ENCODE measurements at regions not wholly inside any gene's neighbourhood (a gene's known extent, or its start where the extent isn't known, plus 50 kb on each side); places are given as distances from the start of the nearest gene placed in this dataset.

DNA sequence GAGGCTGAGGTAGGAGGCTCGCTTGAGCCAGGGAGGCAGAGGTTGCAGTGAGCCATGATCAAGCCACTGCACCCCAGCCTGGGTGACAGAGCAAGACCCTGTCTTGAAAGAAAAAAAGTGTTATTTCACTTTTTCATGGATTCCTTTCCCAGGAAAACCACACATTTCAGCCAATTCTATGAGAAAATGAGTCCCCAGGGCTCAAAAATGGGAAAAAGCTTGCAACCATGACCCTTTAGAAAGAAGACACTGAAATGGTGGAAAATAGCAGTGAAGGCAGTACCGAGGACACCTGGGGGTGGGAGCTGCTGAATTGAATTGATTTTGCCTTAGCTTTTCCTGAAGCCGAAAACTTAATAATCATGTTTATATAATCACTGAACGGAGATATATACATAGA is 284.2 kb upstream of the HDAC4 start:
- H3K4me3 ChIP-seq (ENCODE audit: low read length): no peak overlapping the region
- no peak for DNase-seq (ENCODE audit: low read depth)
- no peak for TF ChIP-seq CTCF (conservative IDR thresholded peaks at IDR 0.05; ENCODE audit: low read length)

DNA sequence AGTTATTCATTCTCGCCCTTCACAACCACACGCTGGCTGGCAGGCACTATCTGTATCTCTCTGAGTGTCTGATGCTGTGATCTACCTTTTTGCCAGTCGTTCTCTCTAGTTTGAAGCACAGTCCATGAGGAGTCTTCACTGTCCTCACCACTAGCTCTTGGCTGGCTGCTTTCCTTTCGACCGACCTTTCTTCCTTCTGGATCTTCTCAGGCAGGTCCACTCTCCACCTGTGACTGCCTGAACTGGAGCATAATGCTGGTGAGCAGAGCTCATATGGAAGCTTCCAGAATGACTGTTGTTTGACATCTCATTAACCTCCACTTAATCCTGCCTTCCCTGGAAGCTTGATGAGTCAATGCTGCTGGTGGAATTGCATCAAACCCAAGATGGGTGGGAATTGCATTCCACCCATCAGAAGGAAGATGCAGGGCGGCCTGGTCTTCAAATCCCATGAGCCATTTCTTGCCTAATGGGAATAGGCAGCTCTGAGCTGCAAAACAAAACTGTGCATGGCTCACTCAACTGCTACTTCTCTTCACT is 283.5 kb upstream of the HDAC4 start:
- no peak for DNase-seq (ENCODE audit: low read depth)
- TF ChIP-seq CTCF (conservative IDR thresholded peaks at IDR 0.05; ENCODE audit: low read length): no peak
- H3K4me3 ChIP-seq (ENCODE audit: low read length): no peak overlapping the region

GRCh38 chr2:239682518-239682917 is 281.7 kb upstream of the HDAC4 start:
- no peak for DNase-seq (ENCODE audit: low read depth)
- no peak for TF ChIP-seq CTCF (conservative IDR thresholded peaks at IDR 0.05; ENCODE audit: low read length)
- no peak overlapping the region for H3K4me3 ChIP-seq (ENCODE audit: low read length)

DNA sequence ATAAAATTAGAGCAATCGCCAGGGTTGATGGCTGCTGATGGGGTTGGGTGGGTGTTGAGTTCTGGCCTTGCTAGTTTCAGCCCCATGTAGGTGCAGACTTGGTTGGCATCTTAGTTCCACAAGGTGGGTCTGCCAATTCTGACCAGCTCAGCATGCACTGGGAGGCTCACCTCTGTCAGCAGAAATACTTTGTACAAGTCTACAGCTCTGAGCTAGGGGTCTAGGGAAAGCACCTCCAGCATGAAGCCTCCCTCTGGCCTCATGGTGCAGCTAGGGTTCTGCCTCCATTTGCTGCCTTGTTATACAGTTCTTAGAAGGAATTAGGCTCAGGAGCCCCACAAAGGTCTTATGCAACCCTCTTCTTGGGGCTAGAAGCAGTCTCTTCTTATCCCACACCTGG is 278.9 kb upstream of the HDAC4 start:
- no peak for DNase-seq (ENCODE audit: low read depth)
- no peak for TF ChIP-seq CTCF (conservative IDR thresholded peaks at IDR 0.05; ENCODE audit: low read length)
- no peak overlapping the region for H3K4me3 ChIP-seq (ENCODE audit: low read length)

DNA sequence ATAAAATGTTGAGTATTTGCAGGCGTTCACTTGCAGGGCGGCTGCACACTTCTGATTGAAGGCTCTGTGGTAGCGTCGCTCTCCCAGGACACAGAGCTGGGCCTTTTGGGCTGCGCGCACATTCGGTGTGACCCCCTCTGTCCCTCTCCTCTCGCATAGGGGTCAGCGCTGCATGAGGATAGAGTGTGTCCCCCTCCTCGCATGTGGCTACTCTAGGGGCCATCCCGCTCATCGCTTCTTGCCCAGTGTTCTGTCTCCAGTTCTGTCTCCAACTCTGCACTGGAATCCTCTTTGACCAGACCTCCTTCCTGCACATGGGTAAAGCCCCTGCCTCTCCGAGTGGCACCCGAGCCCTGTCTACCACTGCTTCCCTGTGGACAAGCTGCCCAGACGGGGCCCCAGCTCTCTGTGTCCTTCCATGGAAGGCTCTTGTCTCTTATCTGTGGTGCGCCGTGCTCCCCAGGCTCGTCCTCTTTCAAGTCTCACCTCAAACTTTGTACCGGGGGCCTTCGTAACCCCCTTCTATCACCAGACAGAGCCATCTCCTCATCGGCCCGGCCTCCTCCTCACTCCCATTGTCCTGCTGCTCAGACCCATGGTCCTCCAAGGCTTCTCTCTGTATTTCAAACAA is 278.0 kb upstream of the HDAC4 start:
- TF ChIP-seq CTCF (conservative IDR thresholded peaks at IDR 0.05; ENCODE audit: low read length): no peak
- no peak for DNase-seq (ENCODE audit: low read depth)
- no peak overlapping the region for H3K4me3 ChIP-seq (ENCODE audit: low read length)

GRCh38 chr2:239678186-239678490 is 277.3 kb upstream of the HDAC4 start:
- TF ChIP-seq CTCF (conservative IDR thresholded peaks at IDR 0.05; ENCODE audit: low read length): no peak
- no peak overlapping the region for H3K4me3 ChIP-seq (ENCODE audit: low read length)
- no peak for DNase-seq (ENCODE audit: low read depth)

GRCh38 chr2:239677453-239678185 is 276.8 kb upstream of the HDAC4 start:
- no peak for DNase-seq (ENCODE audit: low read depth)
- H3K4me3 ChIP-seq (ENCODE audit: low read length): no peak overlapping the region
- TF ChIP-seq CTCF (conservative IDR thresholded peaks at IDR 0.05; ENCODE audit: low read length): no peak
